ENCODE measurements at regions not wholly inside any gene's neighbourhood (a gene's known extent, or its start where the extent isn't known, plus 50 kb on each side); places are given as distances from the start of the nearest gene placed in this dataset.

DNA sequence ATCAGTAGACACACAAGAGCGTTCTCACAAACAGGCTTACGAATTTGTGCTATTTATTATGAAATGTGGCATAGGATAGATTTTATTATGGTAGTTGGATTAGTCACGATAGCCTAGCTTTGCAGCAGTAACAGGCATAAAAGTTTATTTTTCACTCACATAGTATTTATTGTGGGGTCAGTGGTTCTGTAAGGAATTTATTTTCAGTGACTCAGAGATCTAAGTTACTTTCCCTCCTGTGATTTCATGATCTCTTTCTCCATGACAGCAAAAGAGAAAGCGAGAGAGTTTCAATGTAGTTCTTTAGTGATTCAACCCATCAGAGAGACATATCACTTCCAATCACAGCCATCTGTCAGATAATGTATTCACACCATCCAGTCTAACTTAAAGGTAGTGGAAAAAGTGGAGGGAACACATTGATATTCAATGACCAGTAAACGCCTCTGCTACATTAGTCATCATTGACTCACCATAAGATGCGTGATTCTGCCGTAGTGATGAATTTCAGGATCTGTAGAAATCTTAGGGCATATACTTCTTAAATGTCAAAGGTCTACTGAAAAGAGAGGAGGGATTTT, 605.5 kb downstream of the HDGFL1 start:
- H3K4me1 ChIP-seq (ENCODE audit: low read length): no peaks in the 10 kb centered on the region
- no peaks in the 10 kb centered on the region for H3K9me3 ChIP-seq (ENCODE audit: insufficient read depth, low read length)
- H3K27me3 ChIP-seq (ENCODE audit: low read depth, low read length): no peaks in the 10 kb centered on the region
- H4K20me1 ChIP-seq (ENCODE audit: insufficient read depth, low read length): no peaks in the 10 kb centered on the region
- H3K9ac ChIP-seq (ENCODE audit: low read length): no peak overlapping the region
- H3K4me2 ChIP-seq (ENCODE audit: low read length): no peak overlapping the region
- TF ChIP-seq EZH2phosphoT487 (IDR thresholded peaks at IDR 0.05; ENCODE audit: low read depth): no peak
- TF ChIP-seq, protein P1, sequence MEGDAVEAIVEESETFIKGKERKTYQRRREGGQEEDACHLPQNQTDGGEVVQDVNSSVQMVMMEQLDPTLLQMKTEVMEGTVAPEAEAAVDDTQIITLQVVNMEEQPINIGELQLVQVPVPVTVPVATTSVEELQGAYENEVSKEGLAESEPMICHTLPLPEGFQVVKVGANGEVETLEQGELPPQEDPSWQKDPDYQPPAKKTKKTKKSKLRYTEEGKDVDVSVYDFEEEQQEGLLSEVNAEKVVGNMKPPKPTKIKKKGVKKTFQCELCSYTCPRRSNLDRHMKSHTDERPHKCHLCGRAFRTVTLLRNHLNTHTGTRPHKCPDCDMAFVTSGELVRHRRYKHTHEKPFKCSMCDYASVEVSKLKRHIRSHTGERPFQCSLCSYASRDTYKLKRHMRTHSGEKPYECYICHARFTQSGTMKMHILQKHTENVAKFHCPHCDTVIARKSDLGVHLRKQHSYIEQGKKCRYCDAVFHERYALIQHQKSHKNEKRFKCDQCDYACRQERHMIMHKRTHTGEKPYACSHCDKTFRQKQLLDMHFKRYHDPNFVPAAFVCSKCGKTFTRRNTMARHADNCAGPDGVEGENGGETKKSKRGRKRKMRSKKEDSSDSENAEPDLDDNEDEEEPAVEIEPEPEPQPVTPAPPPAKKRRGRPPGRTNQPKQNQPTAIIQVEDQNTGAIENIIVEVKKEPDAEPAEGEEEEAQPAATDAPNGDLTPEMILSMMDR (IDR thresholded peaks at IDR 0.05; ENCODE audit: low read depth, low read length): no peak
- H2AFZ ChIP-seq (ENCODE audit: low read depth, low read length): no peak overlapping the region
- no peak overlapping the region for H3K27ac ChIP-seq (ENCODE audit: low read length)
- no peak overlapping the region for H3K4me3 ChIP-seq (ENCODE audit: low read length)
- H3K79me2 ChIP-seq (ENCODE audit: low read length): no peaks in the 10 kb centered on the region
- H3K36me3 ChIP-seq (replicated peaks; ENCODE audit: low read depth, low read length): no peaks in the 10 kb centered on the region

DNA sequence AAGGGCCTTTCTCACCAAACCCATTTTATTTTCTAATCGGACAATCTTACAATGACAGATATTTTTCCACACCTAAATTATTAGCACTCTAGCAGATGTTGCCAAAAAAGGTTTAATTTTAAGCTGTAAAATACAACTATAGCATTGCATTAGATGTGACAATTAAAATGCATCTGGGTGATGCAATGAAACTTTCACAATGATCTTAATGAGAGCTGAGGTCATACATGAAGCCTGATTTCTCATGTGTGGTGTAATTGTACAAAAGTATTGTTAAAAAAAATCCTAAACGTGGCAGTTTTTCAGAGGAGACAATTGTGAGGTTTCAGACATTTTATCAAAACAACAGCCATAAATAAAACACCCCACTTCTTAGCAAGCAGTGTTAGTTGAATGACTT, 606.0 kb downstream of the HDGFL1 start:
- Histone ChIP-seq H2AFZ (ENCODE audit: low read depth, low read length) (no peak overlapping the region), H3K4me2 (ENCODE audit: low read length) (no peak overlapping the region), H3K27me3 (ENCODE audit: low read depth, low read length) (no peaks in the 10 kb centered on the region), H4K20me1 (ENCODE audit: insufficient read depth, low read length) (no peaks in the 10 kb centered on the region), H3K4me1 (ENCODE audit: low read length) (no peaks in the 10 kb centered on the region), H3K79me2 (ENCODE audit: low read length) (no peaks in the 10 kb centered on the region), H3K9me3 (ENCODE audit: insufficient read depth, low read length) (no peaks in the 10 kb centered on the region), H3K36me3 (replicated peaks; ENCODE audit: low read depth, low read length) (no peaks in the 10 kb centered on the region), H3K9ac (ENCODE audit: low read length) (no peak overlapping the region), H3K27ac (ENCODE audit: low read length) (no peak overlapping the region), H3K4me3 (ENCODE audit: low read length) (no peak overlapping the region)
- TF ChIP-seq EZH2phosphoT487 (IDR thresholded peaks at IDR 0.05; ENCODE audit: low read depth): no peak
- TF ChIP-seq, protein P1 (IDR thresholded peaks at IDR 0.05; ENCODE audit: low read depth, low read length): no peak

DNA sequence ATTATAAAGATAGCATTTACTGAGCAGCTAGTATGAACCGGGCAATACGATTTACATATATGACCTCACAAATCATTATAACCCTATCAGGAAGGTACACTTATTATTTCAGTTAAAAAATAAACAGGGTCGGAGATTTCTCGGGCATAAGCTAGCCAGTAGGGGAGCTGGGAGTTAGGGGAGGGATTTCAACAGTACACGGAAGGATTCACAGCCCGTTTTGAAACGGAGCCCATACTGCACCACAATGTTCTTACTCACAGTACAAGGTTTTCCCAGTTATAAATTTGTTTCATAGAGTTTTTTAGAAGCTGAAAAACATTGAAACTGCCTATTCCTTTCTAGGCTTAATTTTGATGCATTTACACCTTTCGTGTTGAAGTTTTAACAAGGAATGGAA, 607.1 kb downstream of the HDGFL1 start:
- no peaks in the 10 kb centered on the region for H3K9me3 ChIP-seq (ENCODE audit: insufficient read depth, low read length)
- no peak overlapping the region for H3K4me3 ChIP-seq (ENCODE audit: low read length)
- no peak overlapping the region for H3K9ac ChIP-seq (ENCODE audit: low read length)
- no peaks in the 10 kb centered on the region for H3K36me3 ChIP-seq (replicated peaks; ENCODE audit: low read depth, low read length)
- no peak overlapping the region for H2AFZ ChIP-seq (ENCODE audit: low read depth, low read length)
- no peak for TF ChIP-seq EZH2phosphoT487 (IDR thresholded peaks at IDR 0.05; ENCODE audit: low read depth)
- TF ChIP-seq, protein P1 (IDR thresholded peaks at IDR 0.05; ENCODE audit: low read depth, low read length): no peak
- no peaks in the 10 kb centered on the region for H3K27me3 ChIP-seq (ENCODE audit: low read depth, low read length)
- H3K4me2 ChIP-seq (ENCODE audit: low read length): no peak overlapping the region
- no peaks in the 10 kb centered on the region for H4K20me1 ChIP-seq (ENCODE audit: insufficient read depth, low read length)
- no peaks in the 10 kb centered on the region for H3K79me2 ChIP-seq (ENCODE audit: low read length)
- no peaks in the 10 kb centered on the region for H3K4me1 ChIP-seq (ENCODE audit: low read length)
- no peak overlapping the region for H3K27ac ChIP-seq (ENCODE audit: low read length)

DNA sequence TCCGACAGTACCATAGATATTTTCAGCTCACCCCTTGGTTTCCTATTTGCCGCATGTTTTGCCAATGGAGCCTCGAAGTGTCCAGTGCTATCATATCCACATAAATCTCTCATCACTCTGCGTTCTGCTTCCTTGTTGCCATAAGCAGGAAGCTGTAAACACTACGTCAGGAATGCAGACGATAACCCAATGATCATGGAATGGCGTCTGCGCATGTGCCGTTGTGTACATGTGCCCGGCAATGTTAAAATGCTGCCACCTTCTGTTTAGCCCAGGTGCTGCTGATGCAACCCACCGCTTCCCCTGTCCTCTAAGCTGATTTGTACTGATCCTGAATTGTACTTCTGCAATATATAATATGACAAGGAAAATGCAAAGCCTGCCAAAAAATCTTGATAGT, 607.5 kb downstream of the HDGFL1 start:
- Histone ChIP-seq H3K79me2 (ENCODE audit: low read length) (no peaks in the 10 kb centered on the region), H3K27me3 (ENCODE audit: low read depth, low read length) (no peaks in the 10 kb centered on the region), H3K36me3 (replicated peaks; ENCODE audit: low read depth, low read length) (no peaks in the 10 kb centered on the region), H3K9me3 (ENCODE audit: insufficient read depth, low read length) (no peaks in the 10 kb centered on the region), H3K4me1 (ENCODE audit: low read length) (no peaks in the 10 kb centered on the region), H4K20me1 (ENCODE audit: insufficient read depth, low read length) (no peaks in the 10 kb centered on the region), H3K4me3 (ENCODE audit: low read length) (no peak overlapping the region), H3K4me2 (ENCODE audit: low read length) (no peak overlapping the region), H3K9ac (ENCODE audit: low read length) (no peak overlapping the region), H2AFZ (ENCODE audit: low read depth, low read length) (no peak overlapping the region), H3K27ac (ENCODE audit: low read length) (no peak overlapping the region)
- TF ChIP-seq EZH2phosphoT487 (IDR thresholded peaks at IDR 0.05; ENCODE audit: low read depth): no peak
- TF ChIP-seq, protein P1 (IDR thresholded peaks at IDR 0.05; ENCODE audit: low read depth, low read length): no peak

Data from OCI-LY3 (cell line).